HG03175 (cell line): ENCODE measurements at regions not wholly inside any gene's neighbourhood (a gene's known extent, or its start where the extent isn't known, plus 50 kb on each side); places are given as distances from the start of the nearest gene placed in this dataset.
A peak's percentile ranks its signal among the peaks of the same experiment; 100 is the strongest.
"Not testable (repeated sequence)": the region's sequence is repeated elsewhere in the genome, so short reads cannot be mapped to it uniquely, and the experiment has no call there.

Experiments used
- ATAC-seq: cut with Tn5 transposase; IDR thresholded peaks from one replicate; pipeline ENCODE4 v1.9.1; 2021; ENCODE audit warnings: mild to moderate bottlenecking, moderate library complexity; ENCODE audit not compliant: unreplicated experiment

DNA sequence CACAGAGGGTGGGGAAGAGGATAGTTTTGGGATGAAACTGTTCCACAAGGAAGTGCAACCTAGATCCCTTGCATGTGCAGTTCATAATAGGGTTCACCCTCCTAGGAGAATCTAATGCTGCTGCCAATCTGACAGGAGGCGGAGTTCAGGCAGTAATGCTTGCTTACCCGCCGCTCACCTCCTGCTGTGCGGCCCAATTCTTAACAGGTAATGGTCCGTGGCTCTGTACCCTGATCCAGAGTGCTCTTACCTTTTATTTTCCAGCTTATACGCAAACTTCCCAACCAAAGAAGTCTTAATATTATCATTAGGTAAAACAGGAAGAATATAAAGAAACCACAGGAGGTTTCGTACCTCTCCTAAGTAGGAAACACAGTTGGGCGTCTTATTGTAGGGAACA is 82.7 kb upstream of the CD302 start:
- ATAC-seq, result no peak

DNA sequence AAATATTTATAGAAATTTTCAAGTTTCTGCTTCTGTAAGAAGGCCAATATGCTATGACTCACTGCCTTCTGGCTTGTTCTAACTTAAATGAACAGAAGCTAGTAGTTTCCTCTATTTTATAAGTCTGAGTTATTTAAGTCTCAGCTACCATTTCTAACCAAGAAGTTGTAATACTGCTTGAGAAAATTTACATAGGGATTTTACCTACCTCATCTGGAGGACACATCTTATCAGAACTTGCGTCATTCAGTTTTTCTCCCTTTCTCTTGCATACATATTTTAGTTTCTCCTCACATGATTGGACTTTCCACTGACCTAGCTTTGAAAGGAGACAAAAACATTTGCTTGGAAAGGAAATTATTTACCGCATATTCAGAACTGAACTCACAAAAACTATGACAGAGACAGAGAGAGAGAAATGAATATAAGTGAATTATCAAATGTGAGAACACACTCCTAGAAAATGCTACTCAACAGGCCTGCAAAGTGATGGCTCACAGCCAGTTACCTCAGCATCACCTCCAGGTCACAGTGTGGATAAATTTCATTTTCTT is 81.1 kb upstream of the CD302 start:
- peak; percentile 72 for ATAC-seq

GRCh38 chr2:159875083-159875482 is 77.1 kb upstream of the CD302 start:
- ATAC-seq, result no peak

- ATAC-seq, result no peak
Observed at GRCh38 chr2:159873258-159873657, 75.2 kb upstream of the CD302 start.

DNA sequence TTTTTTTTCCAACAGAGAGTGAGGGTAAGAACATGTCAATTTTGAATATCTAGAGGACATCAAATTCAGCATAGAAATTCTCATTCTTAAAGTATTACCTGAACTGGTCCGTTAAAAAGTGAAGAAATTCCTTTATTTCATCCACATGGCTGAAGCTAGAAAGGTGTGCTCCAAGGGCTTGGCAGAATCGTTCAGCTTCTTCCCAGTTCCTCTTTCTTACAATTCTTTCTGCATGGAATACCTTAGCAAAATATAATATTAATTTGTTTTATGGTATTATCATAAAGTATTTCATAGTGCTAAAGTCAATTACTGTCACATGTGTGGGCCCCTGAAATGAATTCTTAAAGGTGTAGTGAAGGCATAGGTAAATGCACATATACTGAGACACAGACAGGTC is 74.3 kb upstream of the CD302 start:
- ATAC-seq, result no peak

DNA sequence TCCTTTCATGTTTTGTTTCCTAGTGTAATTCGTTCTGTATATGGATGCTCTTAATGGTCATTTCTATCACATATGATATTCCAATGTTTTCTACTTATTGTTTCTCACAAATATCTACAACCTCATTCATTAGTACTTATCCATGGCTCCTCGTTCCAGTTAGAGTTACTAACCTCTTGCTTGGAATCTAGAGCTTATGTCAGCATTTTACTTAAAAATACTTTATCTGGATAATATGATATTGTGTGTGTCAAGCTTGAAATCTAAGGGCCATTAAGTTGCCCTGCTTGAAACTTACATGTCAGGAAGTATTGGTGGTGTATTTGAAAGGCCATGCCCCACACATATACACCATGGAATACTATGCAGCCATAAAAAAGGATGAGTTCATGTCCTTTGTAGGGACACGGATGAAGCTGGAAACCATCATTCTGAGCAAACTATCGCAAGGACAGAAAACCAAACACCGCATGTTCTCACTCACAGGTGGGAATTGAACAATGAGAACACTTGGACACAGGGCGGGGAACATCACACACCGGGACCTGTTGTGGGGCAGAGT is 70.7 kb upstream of the CD302 start:
- not testable (repeated sequence) for ATAC-seq

- no peak for ATAC-seq
Observed at GRCh38 chr2:159867567-159868361, 69.8 kb upstream of the CD302 start.

- no peak for ATAC-seq
Observed at GRCh38 chr2:159863526-159864160, 65.6 kb upstream of the CD302 start.

DNA sequence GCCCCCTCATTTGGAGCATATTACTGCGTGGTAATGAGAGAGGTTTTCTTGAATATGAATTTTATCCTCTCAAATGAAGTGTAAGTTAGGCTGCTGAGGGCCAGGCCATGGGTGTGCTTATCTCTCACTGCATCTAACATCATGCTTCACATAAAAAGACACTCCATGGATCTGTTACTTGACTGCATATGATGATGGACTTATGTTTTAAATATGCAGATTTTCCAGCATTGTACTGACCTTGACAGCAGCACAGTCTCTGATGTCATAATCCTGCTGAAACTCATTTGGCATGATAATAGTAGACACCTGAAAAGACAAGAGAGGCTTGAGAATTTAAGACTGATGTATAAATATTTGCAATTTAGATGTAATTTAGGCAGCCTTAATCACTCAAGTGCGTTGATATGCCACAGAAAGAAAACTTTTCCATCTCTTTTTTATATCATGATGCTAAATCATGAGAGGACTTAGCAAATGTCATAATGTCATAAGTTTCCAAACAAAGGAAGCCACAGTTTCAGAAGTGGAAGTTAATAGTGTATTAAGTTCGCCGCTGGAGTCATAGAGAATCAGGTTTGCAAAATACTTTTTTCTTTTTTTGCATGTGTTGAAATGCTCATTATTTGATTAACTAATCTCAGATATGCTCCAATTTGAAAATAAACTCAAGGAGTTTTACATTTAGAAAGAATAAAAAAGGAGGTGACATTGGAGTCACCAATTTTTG is 62.7 kb upstream of the CD302 start:
- no peak for ATAC-seq

GRCh38 chr2:159859583-159859982 is 61.6 kb upstream of the CD302 start:
- ATAC-seq, result no peak

- ATAC-seq, result no peak
Observed at GRCh38 chr2:159856760-159857159, 58.8 kb upstream of the CD302 start.

GRCh38 chr2:159855557-159856061 is 57.6 kb upstream of the CD302 start:
- ATAC-seq, result no peak

GRCh38 chr2:159855143-159855542 is 57.1 kb upstream of the CD302 start:
- ATAC-seq, result no peak

- ATAC-seq, result no peak
Observed at GRCh38 chr2:159854481-159854880, 56.5 kb upstream of the CD302 start.

- no peak for ATAC-seq
Observed at GRCh38 chr2:159853101-159853500, 55.1 kb upstream of the CD302 start.

GRCh38 chr2:159851941-159852340 is 53.9 kb upstream of the CD302 start:
- no peak for ATAC-seq

DNA sequence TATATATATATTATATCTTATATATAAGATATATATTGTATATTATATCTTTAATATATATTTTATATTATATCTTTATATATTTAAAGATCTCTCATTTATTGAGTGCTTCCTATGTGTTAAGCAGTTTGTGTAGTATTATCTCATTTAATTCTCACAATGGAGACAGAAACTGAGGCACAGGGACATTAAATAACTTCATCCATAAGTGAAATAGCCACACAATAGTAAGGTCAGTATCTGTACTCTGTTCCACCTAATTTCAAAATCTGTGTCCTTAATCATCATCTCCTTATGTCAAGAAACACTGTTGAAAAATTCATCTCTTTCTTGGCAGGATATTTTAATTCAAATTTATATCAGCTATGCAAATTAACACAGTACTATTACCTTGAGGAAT is 52.8 kb upstream of the CD302 start:
- no peak for ATAC-seq

GRCh38 chr2:159849160-159849813 is 51.3 kb upstream of the CD302 start:
- no peak for ATAC-seq
